Sigmoid colon (tissue), 6 donors: ENCODE measurements at regions not wholly inside any gene's neighbourhood (a gene's known extent, or its start where the extent isn't known, plus 50 kb on each side); places are given as distances from the start of the nearest gene placed in this dataset.

Source experiments
- DNase-seq: peaks from one replicate; pipeline ENCODE4 v3.0.0-alpha.2; 2019
- H3K27ac ChIP-seq, 4 donors: fragments of 200-600 bp; sonication (generic); one replicate each; pipeline ENCODE4 v1.5.1; 2016 to 2019; ENCODE audit warnings: mild to moderate bottlenecking in 1 of 4
- H3K27me3 ChIP-seq, 3 donors: fragments of 200-600 bp; sonication (generic); one replicate each; pipeline ENCODE4 v1.5.1; 2019; ENCODE audit warnings: mild to moderate bottlenecking in 1 of 3
- H3K36me3 ChIP-seq, 4 donors: fragments of 200-600 bp; sonication (generic); one replicate each; pipeline ENCODE4 v1.5.1; 2016 to 2019
- H3K4me1 ChIP-seq, 4 donors: fragments of 200-600 bp; sonication (generic); one replicate each; pipeline ENCODE4 v1.5.1; 2017 to 2019
- H3K4me3 ChIP-seq, 4 donors: fragments of 200-600 bp; sonication (generic); one replicate each; pipeline ENCODE4 v1.5.1; 2017 to 2019; ENCODE audit warnings: mild to moderate bottlenecking in 2 of 4, moderate library complexity in 1 of 4
- H3K9me3 ChIP-seq, 4 donors: fragments of 200-600 bp in 3 of 4; sonication (generic) in 3 of 4; one replicate each; pipeline versions ENCODE4 v1.5.1 to v1.6.1; 2013 to 2019
- CTCF ChIP-seq, 4 experiments: fragments of 450-650 bp in 3 of 4; fragments of 200-600 bp in 1 of 4; IDR thresholded peaks; one replicate each; pipeline ENCODE4 v1.5.1; 2016 to 2019; ENCODE audit warnings: antibody characterized with exemption in 4 of 4, mild to moderate bottlenecking in 3 of 4, moderate library complexity in 2 of 4
- EP300 ChIP-seq, 4 donors: sonication (generic); formaldehyde crosslinking; IDR thresholded peaks; one replicate each; pipeline ENCODE4 v1.6.1; 2017; ENCODE audit warnings: antibody characterized with exemption in 4 of 4
- POLR2A ChIP-seq, 2 donors: fragments of 450-650 bp; IDR thresholded peaks; one replicate each; pipeline ENCODE4 v1.6.1; 2016; ENCODE audit warnings: antibody characterized with exemption in 2 of 2, mild to moderate bottlenecking in 2 of 2, moderate library complexity in 2 of 2
- POLR2AphosphoS5 ChIP-seq, 4 donors: sonication (generic); formaldehyde crosslinking; IDR thresholded peaks; one replicate each; pipeline ENCODE4 v1.6.1; 2017; ENCODE audit warnings: antibody characterized with exemption in 4 of 4
- WGBS, 2 donors: extraction: QIAGEN DNeasy Blood & Tissue Kit; methylation state at CpG; one replicate each; pipeline ENCODE4 v1.1.7; 2013; 5-methylcytosine and 5-hydroxymethylcytosine counted together
- intact Hi-C: fragments of 100-400 bp; cut with DNase I; formaldehyde crosslinking; loops from one replicate; pipeline ENCODE4 v1.15.1; 2023
- donor health status: healthy with polysubstance abuse.
- donor health status: healthy.

- Histone ChIP-seq H3K36me3 (no peaks in the 10 kb centered on the region), H3K4me1 (no peaks in the 10 kb centered on the region), H3K4me3 (no peak overlapping the region), H3K9me3 (peaks cover 0 to 2% (median 0%) of the 10 kb centered on the region in 4 donors), H3K27ac (no peak overlapping the region), H3K27me3 (no peaks in the 10 kb centered on the region)
- DNase-seq: no peak
- intact Hi-C loops: no loop called here
- TF ChIP-seq EP300 (IDR thresholded peaks at IDR 0.05): no peak
- TF ChIP-seq POLR2AphosphoS5 (IDR thresholded peaks at IDR 0.05): no peak
- no peak for TF ChIP-seq CTCF (IDR thresholded peaks at IDR 0.05)
- TF ChIP-seq POLR2A (IDR thresholded peaks at IDR 0.05): no peak
Measured at GRCh38 chr6:76490456-76490855, 418.0 kb upstream of the IMPG1 start.

GRCh38 chr6:76481101-76481500, 408.6 kb upstream of the IMPG1 start:
- TF ChIP-seq POLR2A (IDR thresholded peaks at IDR 0.05): no peak
- no peak for TF ChIP-seq EP300 (IDR thresholded peaks at IDR 0.05)
- TF ChIP-seq POLR2AphosphoS5 (IDR thresholded peaks at IDR 0.05): no peak
- TF ChIP-seq CTCF (IDR thresholded peaks at IDR 0.05): no peak
- DNase-seq: no peak
- intact Hi-C loops: no loop called here
- no peak overlapping the region for H3K4me3 ChIP-seq
- no peaks in the 10 kb centered on the region for H3K4me1 ChIP-seq
- no peaks in the 10 kb centered on the region for H3K36me3 ChIP-seq
- H3K27ac ChIP-seq: no peak overlapping the region
- H3K27me3 ChIP-seq: no peaks in the 10 kb centered on the region
- WGBS, 2 donors: 9 to 35% methylated on average over 3 of the region's 3 CpGs
- H3K9me3 ChIP-seq: no peaks in the 10 kb centered on the region

GRCh38 chr6:76472858-76473257, 400.4 kb upstream of the IMPG1 start:
- H3K27me3 ChIP-seq: no peaks in the 10 kb centered on the region
- H3K9me3 ChIP-seq: peaks cover 0 to 2% (median 0%) of the 10 kb centered on the region in 4 donors
- H3K4me1 ChIP-seq: no peaks in the 10 kb centered on the region
- no peak for TF ChIP-seq POLR2A (IDR thresholded peaks at IDR 0.05)
- TF ChIP-seq POLR2AphosphoS5 (IDR thresholded peaks at IDR 0.05): no peak
- TF ChIP-seq EP300 (IDR thresholded peaks at IDR 0.05): no peak
- TF ChIP-seq CTCF (IDR thresholded peaks at IDR 0.05): no peak
- H3K36me3 ChIP-seq: no peaks in the 10 kb centered on the region
- intact Hi-C loops: no loop called here
- H3K27ac ChIP-seq: no peak overlapping the region
- WGBS, 2 donors: 77 to 82% methylated on average over 2 of the region's 2 CpGs
- H3K4me3 ChIP-seq: no peak overlapping the region
- no peak for DNase-seq

GRCh38 chr6:76466286-76466685, 393.8 kb upstream of the IMPG1 start:
- H3K9me3 ChIP-seq: no peaks in the 10 kb centered on the region
- TF ChIP-seq POLR2A (IDR thresholded peaks at IDR 0.05) (no peak), CTCF (IDR thresholded peaks at IDR 0.05) (no peak), POLR2AphosphoS5 (IDR thresholded peaks at IDR 0.05) (no peak), EP300 (IDR thresholded peaks at IDR 0.05) (no peak)
- 86 to 91% methylated on average over 4 of the region's 4 CpGs for WGBS, 2 donors
- no peak overlapping the region for H3K4me3 ChIP-seq
- no peak overlapping the region for H3K27ac ChIP-seq
- H3K27me3 ChIP-seq: no peaks in the 10 kb centered on the region
- H3K4me1 ChIP-seq: no peaks in the 10 kb centered on the region
- no peaks in the 10 kb centered on the region for H3K36me3 ChIP-seq
- intact Hi-C loops: no loop called here
- no peak for DNase-seq

GRCh38 chr6:76465410-76465809, 392.9 kb upstream of the IMPG1 start:
- Histone ChIP-seq H3K36me3 (no peaks in the 10 kb centered on the region), H3K4me1 (no peaks in the 10 kb centered on the region), H3K27ac (no peak overlapping the region), H3K27me3 (no peaks in the 10 kb centered on the region), H3K9me3 (no peaks in the 10 kb centered on the region), H3K4me3 (no peak overlapping the region)
- TF ChIP-seq POLR2A (IDR thresholded peaks at IDR 0.05) (no peak), EP300 (IDR thresholded peaks at IDR 0.05) (no peak), CTCF (IDR thresholded peaks at IDR 0.05) (no peak), POLR2AphosphoS5 (IDR thresholded peaks at IDR 0.05) (no peak)
- no peak for DNase-seq
- intact Hi-C loops: no loop called here
